Mammary epithelial cell (primary cell): ENCODE measurements at regions not wholly inside any gene's neighbourhood (a gene's known extent, or its start where the extent isn't known, plus 50 kb on each side); places are given as distances from the start of the nearest gene placed in this dataset.

Experiments
- EZH2 ChIP-seq: IDR thresholded peaks from 2 replicates; pipeline ENCODE4 v1.6.1; 2012; ENCODE audit warnings: low read length, inconsistent platforms, borderline replicate concordance
- TF ChIP-seq, protein P1 (sequence below), 2 donors: IDR thresholded peaks in 1 of 2; conservative IDR thresholded peaks in 1 of 2; 2 replicates each; pipeline ENCODE4 v1.5.1; 2011 to 2012; ENCODE audit warnings: inconsistent platforms in 2 of 2, low read length in 2 of 2, mild to moderate bottlenecking in 2 of 2, control low read depth in 1 of 2, low read depth in 1 of 2; ENCODE audit not compliant: insufficient read depth in 1 of 2; ENCODE audit errors: extremely low read depth in 1 of 2

DNA sequence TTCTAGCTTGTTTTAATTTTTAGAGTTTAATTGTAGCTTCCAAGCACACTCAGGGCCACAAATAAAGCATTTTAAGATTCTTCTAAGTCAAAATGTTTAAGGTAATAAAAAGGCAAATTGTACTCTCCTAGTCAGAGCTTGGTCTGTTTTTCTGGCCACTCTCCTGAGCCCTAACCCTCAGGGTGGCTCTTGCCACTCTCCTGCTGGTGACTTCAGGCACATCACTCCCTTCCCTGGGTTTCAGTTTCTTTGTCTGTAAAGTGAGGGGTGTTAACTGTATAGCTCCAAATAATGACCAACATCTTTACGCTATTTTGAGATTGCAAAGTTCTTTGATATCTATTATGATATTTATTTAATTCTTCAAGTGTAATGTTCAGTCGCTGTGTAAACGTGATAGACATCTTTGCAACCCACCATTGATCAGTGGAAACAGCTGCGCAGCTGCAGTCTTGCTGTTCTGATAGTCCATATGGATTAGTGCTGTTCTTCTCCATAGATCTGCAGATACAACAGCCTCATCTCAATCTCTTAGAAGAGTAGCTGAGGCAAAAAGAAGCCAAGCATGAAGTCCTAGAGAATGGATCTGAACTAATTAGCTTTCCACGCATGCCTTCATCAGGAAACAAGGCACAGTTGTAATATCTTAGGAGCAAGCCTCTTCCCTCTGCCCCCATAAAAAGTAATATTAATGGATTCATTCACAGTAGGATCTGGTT lies 189.9 kb downstream of the PLPP4 start:
- TF ChIP-seq, protein P1, sequence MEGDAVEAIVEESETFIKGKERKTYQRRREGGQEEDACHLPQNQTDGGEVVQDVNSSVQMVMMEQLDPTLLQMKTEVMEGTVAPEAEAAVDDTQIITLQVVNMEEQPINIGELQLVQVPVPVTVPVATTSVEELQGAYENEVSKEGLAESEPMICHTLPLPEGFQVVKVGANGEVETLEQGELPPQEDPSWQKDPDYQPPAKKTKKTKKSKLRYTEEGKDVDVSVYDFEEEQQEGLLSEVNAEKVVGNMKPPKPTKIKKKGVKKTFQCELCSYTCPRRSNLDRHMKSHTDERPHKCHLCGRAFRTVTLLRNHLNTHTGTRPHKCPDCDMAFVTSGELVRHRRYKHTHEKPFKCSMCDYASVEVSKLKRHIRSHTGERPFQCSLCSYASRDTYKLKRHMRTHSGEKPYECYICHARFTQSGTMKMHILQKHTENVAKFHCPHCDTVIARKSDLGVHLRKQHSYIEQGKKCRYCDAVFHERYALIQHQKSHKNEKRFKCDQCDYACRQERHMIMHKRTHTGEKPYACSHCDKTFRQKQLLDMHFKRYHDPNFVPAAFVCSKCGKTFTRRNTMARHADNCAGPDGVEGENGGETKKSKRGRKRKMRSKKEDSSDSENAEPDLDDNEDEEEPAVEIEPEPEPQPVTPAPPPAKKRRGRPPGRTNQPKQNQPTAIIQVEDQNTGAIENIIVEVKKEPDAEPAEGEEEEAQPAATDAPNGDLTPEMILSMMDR (conservative IDR thresholded peaks at IDR 0.05 in 1 of 2, IDR thresholded peaks at IDR 0.05 in 1 of 2; ENCODE audit: extremely low read depth in 1 of 2, insufficient read depth in 1 of 2, low read depth in 1 of 2, low read length in 2 of 2) = peak in 1 of 2 donors; percentile 28
- no peak for TF ChIP-seq EZH2
